Dendritic cell treated with granulocyte-macrophage colony-stimulating factor and Interleukin-4, amounts not matched to agents 40 ng/mL and 50 ng/mL, for 4 days (primary cell): ENCODE measurements at regions not wholly inside any gene's neighbourhood (a gene's known extent, or its start where the extent isn't known, plus 50 kb on each side); places are given as distances from the start of the nearest gene placed in this dataset.
"Not testable (repeated sequence)": the region's sequence is repeated elsewhere in the genome, so short reads cannot be mapped to it uniquely, and the experiment has no call there.

ENCODE experiments used
- H3K27ac Mint-ChIP-seq: one replicate; pipeline ENCODE4 v1.8.0; 2022; ENCODE audit warnings: mild to moderate bottlenecking, mixed read lengths
- H3K27me3 Mint-ChIP-seq: one replicate; pipeline ENCODE4 v1.8.0; 2022; ENCODE audit warnings: mild to moderate bottlenecking, mixed read lengths
- H3K36me3 Mint-ChIP-seq: one replicate; pipeline ENCODE4 v1.8.0; 2022; ENCODE audit warnings: low read depth, mixed read lengths
- H3K4me1 Mint-ChIP-seq: one replicate; pipeline ENCODE4 v1.8.0; 2022; ENCODE audit warnings: low read depth, mixed read lengths
- H3K4me3 Mint-ChIP-seq: one replicate; pipeline ENCODE4 v1.8.0; 2022; ENCODE audit warnings: mild to moderate bottlenecking, moderate library complexity, mixed read lengths
- H3K9me3 Mint-ChIP-seq: one replicate; pipeline ENCODE4 v1.8.0; 2022; ENCODE audit warnings: mixed read lengths
- intact Hi-C: fragments of 100-400 bp; cut with micrococcal nuclease; formaldehyde crosslinking; loops from one replicate; pipeline ENCODE4 v1.15.0; 2022

DNA sequence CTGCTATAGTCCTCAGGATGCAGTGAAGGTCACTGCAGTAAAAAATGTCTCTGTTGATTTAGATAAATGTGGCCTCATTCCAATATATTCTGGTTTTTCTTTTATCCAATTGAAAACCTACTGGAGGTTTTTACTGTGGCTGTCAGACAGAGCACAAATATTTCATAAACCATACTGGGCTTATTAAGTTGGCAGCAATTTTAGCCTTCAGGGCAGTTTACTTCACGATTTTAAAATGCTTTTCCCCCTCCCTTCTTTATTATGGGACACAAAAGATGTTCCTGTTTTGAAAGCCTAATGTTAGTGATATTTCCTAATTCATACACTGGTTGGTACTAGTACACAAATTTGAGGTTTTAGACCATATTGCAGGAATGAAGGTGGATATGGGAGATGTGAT is 939.4 kb downstream of the C4orf33 start:
- Mint-ChIP-seq H3K36me3 (no peaks in the 10 kb centered on the region), H3K9me3 (peaks cover 8% of the 10 kb centered on the region), H3K4me3 (no peak overlapping the region), H3K27me3 (no peaks in the 10 kb centered on the region), H3K27ac (no peak overlapping the region), H3K4me1 (no peaks in the 10 kb centered on the region)
- intact Hi-C loops, result no loop called here

DNA sequence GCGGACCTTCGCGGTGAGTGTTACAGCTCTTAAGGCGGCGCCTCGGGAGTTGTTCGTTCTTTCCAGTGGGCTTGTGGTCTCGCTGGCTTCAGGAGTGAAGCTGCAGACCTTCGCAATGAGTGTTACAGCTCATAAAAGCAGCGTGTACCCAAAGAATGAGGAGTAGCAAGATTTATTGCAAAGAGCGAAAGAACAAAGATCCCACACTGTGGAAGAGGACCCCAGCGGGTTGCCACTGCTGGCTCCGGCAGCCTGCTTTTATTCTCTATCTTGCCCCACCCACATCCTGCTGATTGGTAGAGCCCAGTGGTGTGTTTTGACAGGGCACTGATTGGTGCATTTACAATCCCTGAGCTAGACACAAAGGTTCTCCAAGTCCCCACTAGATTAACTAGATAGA is 941.9 kb downstream of the C4orf33 start:
- H3K36me3 Mint-ChIP-seq, intact Hi-C loops, H3K27me3 Mint-ChIP-seq, H3K27ac Mint-ChIP-seq, H3K4me1 Mint-ChIP-seq, H3K9me3 Mint-ChIP-seq, H3K4me3 Mint-ChIP-seq: not testable (repeated sequence)

DNA sequence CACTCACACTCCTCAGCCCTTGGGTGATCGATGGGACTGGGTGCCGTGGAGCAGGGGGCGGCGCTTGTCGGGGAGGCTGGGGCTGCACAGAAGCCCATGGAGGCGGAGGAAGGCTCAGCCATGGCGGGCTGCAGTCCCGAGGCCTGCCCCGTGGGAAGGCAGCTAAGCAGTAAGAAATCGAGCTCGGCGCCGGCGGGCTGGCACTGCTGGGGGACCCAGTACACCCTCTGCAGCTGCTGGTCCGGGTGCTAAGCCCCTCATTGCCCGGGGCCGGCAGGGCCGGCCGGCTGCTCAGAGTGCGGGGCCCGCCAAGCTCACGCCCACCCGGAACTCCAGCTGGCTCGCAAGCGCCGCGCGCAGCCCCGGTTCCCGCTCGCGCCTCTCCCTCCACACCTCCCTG is 942.6 kb downstream of the C4orf33 start:
- H3K9me3 Mint-ChIP-seq, H3K27me3 Mint-ChIP-seq, intact Hi-C loops, H3K4me1 Mint-ChIP-seq, H3K36me3 Mint-ChIP-seq, H3K4me3 Mint-ChIP-seq, H3K27ac Mint-ChIP-seq: not testable (repeated sequence)

DNA sequence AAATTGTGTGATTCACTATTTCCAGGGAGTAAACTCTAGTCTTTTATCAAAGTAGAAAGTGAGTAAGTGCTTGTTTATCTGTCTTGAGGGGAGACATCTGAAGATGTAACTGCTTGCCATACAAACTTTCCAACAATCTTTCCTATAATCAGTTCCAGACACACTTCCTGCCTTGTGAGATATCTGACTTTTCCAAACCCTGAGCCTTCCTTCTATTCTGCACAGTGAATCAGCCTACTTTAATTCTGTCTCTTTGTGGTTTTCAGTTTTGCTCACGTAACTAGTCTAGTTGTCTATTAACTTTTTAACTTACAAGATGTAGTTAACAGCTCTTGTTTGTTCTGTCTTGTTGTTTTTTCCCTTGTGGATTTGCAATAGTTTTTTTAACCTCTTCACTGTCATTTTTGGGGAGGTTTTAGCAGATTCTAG is 947.8 kb downstream of the C4orf33 start:
- H3K36me3 Mint-ChIP-seq, result no peaks in the 10 kb centered on the region
- intact Hi-C loops, result no loop called here
- peaks cover 4% of the 10 kb centered on the region for H3K9me3 Mint-ChIP-seq
- H3K27me3 Mint-ChIP-seq, result no peaks in the 10 kb centered on the region
- no peak overlapping the region for H3K27ac Mint-ChIP-seq
- H3K4me3 Mint-ChIP-seq, result no peak overlapping the region
- H3K4me1 Mint-ChIP-seq, result no peaks in the 10 kb centered on the region

DNA sequence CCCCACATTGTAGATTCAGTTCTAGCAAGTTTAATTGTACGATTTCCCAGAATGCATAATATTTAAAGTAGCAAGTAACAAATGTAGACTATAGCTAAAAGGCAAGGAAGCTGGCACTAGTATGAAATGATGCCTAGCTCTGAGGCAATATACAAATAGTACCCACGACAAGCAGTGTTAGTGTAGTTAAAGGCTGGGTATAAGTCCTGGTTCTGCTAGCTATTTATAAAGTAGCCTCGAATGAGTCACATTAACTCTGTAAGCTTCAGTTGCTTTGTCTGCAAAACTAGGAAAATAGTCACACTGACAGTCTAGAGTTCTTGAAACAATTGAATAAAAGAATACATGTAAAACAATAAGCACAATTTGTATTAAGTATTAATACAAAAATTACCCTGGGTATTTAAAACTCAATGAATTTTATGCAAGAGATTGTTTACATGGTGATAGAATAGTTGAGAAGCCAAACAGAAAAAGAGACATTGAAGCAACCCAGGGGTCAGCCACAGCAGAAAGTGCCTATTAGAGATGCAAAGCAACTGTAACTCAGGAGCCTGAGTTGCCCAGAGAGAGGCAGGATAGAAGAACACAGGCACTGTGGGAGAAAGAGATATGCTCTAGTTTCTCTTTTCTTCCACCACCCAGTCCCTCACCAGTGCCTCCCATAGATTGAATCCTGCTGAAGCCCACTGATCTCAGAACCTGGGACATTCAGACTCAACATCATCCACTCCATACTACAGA is 949.0 kb downstream of the C4orf33 start:
- Mint-ChIP-seq H3K27me3 (no peaks in the 10 kb centered on the region), H3K4me3 (no peak overlapping the region)
- intact Hi-C loops, result no loop called here

DNA sequence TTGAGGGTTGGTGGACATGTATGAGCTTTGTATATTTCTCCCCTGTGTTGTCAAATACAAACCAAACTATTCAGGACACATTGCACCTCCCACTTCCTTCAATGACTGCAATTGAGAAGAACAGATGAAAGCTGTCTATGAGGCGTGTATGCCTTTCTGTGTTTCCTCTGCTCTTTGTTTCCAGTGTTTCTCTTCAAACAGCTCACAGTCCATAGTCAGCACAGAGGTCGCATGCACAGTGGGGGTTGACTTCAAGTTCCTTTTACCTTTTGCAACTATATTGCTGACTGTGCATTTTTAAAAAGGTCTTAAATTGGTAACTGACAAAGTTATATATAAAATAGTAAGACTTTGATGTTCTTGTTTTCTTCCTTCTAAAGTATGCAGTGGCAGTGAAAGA is 957.8 kb downstream of the C4orf33 start:
- peaks cover 41% of the 10 kb centered on the region for H3K9me3 Mint-ChIP-seq
- no peaks in the 10 kb centered on the region for H3K27me3 Mint-ChIP-seq
- no peaks in the 10 kb centered on the region for H3K4me1 Mint-ChIP-seq
- no peak overlapping the region for H3K4me3 Mint-ChIP-seq
- intact Hi-C loops, result no loop called here
- H3K27ac Mint-ChIP-seq, result no peak overlapping the region
- H3K36me3 Mint-ChIP-seq, result no peaks in the 10 kb centered on the region

More for the DNA sequence above, 949.0 kb downstream of the C4orf33 start:
- Mint-ChIP-seq H3K27ac (no peak overlapping the region), H3K4me1 (no peaks in the 10 kb centered on the region), H3K9me3 (peaks cover 9% of the 10 kb centered on the region), H3K36me3 (no peaks in the 10 kb centered on the region)

DNA sequence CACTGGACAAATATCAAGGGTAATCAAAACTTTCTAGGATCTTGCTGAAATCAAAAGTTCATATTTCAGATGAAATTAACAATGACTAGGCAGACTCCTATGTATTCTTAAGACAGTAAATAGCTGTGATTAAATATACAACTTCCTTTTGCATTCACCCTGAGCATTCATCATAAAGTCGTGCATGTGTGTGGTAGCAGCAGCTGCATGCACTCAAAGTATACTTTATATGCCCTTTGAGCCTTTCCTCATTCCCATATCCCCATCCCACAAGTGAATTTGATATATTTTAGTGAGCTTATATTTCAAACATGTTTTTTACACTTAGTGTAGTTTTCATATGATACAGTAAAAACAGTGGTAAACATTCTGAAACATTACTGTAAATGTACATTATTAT is 959.0 kb downstream of the C4orf33 start:
- Mint-ChIP-seq H3K27ac (no peak overlapping the region), H3K4me3 (no peak overlapping the region), H3K4me1 (no peaks in the 10 kb centered on the region), H3K27me3 (no peaks in the 10 kb centered on the region), H3K9me3 (peaks cover 36% of the 10 kb centered on the region), H3K36me3 (no peaks in the 10 kb centered on the region)
- intact Hi-C loops, result no loop called here

DNA sequence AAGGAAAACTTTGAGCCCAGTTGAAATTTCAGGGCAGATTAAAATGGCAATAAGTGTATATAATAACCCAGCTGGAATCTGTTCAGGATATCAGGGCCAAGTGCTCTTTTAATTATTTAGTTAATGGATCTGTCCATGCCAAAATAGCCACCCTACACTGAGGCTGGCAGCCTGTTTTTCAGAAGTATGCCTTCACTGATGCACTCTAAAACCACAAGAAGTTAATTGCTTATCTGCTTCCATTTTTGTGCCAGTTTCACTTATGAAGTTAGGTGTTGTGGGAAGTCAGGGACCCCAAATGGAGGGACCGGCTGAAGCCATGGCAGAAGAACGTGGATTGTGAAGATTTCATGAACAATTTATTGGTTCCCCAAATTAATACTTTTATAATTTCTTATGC is 960.3 kb downstream of the C4orf33 start:
- no peaks in the 10 kb centered on the region for H3K4me1 Mint-ChIP-seq
- H3K4me3 Mint-ChIP-seq, result no peak overlapping the region
- H3K36me3 Mint-ChIP-seq, result no peaks in the 10 kb centered on the region
- peaks cover 22% of the 10 kb centered on the region for H3K9me3 Mint-ChIP-seq
- H3K27me3 Mint-ChIP-seq, result no peaks in the 10 kb centered on the region
- intact Hi-C loops, result no loop called here
- H3K27ac Mint-ChIP-seq, result no peak overlapping the region

DNA sequence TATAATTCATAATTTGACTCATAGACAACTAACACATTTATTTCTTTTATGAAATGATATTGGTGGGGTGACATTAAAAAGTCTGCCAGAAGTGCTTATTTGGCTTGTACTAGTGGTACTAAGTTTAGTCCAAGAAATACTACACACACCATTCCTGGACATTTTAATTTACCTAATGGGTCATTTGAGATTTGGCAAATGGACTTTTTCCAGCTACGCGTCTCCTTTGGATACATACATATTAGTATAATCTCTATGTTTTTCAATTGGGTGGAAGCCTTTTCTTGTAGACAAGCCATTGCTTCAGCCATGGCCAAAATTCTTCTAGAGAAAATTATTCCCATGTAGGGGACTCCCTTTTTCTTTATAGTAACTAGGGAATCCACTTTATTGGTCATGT is 968.5 kb downstream of the C4orf33 start:
- no peaks in the 10 kb centered on the region for H3K36me3 Mint-ChIP-seq
- H3K9me3 Mint-ChIP-seq, result no peaks in the 10 kb centered on the region
- no peaks in the 10 kb centered on the region for H3K4me1 Mint-ChIP-seq
- no peak overlapping the region for H3K27ac Mint-ChIP-seq
- no peaks in the 10 kb centered on the region for H3K27me3 Mint-ChIP-seq
- no peak overlapping the region for H3K4me3 Mint-ChIP-seq
- intact Hi-C loops, result no loop called here

DNA sequence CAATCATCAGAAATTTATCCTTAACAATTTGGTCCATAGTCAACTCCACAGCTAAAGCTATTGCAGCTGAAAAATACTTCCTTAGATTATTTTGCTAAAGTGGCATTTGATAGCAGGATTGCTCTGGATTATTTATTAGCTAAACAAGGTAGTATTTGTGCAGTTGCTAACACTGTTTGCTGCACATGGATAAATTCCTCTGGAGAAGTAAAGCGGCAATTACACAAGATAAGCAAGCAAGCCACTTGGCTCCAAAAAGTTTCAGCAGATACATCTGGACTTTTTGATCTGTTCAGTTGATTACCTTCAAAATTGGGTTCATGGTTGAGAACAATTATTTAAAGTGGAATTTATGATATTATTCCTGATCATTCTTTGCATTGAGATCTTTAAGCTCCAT is 971.5 kb downstream of the C4orf33 start:
- no peaks in the 10 kb centered on the region for H3K27me3 Mint-ChIP-seq
- H3K4me3 Mint-ChIP-seq, result no peak overlapping the region
- intact Hi-C loops, result no loop called here

DNA sequence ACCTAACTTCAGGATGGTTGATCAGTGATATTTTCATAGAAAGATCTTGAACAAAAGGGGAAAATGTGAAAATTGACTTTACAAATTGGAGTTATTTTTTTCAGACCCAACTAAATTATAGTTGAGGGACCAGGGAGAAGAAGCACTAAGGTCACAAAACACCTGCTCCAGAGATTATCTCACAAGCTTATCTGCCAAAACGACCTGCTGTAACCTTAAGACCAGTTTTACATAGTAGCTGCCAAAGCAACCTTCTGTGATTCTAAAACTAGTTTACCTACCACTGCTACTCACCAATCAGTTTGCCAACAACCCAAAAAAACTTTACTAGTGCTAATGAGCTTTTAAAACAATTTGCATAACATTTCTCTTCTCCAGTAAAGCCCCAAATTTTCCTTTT is 972.1 kb downstream of the C4orf33 start:
- H3K27ac Mint-ChIP-seq, result no peak overlapping the region
- H3K9me3 Mint-ChIP-seq, result no peaks in the 10 kb centered on the region
- no peak overlapping the region for H3K4me3 Mint-ChIP-seq
- no peaks in the 10 kb centered on the region for H3K27me3 Mint-ChIP-seq
- no peaks in the 10 kb centered on the region for H3K36me3 Mint-ChIP-seq
- H3K4me1 Mint-ChIP-seq, result no peaks in the 10 kb centered on the region
- intact Hi-C loops, result no loop called here

More for the DNA sequence above, 971.5 kb downstream of the C4orf33 start:
- no peak overlapping the region for H3K27ac Mint-ChIP-seq
- no peaks in the 10 kb centered on the region for H3K4me1 Mint-ChIP-seq
- H3K36me3 Mint-ChIP-seq, result no peaks in the 10 kb centered on the region
- H3K9me3 Mint-ChIP-seq, result no peaks in the 10 kb centered on the region

DNA sequence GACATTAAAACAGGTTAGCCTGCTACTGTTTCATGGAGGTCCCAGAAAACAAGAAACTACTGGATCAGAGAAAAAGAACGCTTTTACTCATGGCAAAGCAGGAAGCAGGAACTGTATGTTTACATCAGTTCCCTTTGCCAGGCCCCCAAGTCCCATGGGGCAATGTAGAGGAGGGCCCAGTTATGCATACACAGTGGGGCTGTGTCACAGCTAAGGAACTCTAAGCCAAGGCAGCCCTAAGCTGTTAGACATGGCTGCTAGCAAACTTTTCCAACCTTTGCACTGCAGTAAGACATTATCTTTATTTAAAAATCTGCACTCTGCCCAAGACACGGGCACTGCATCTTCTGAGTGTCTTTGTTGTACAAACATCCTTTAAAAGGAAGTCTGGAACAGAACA is 975.8 kb downstream of the C4orf33 start:
- H3K4me1 Mint-ChIP-seq, result no peaks in the 10 kb centered on the region
- H3K36me3 Mint-ChIP-seq, result no peaks in the 10 kb centered on the region
- no peak overlapping the region for H3K4me3 Mint-ChIP-seq
- no peaks in the 10 kb centered on the region for H3K27me3 Mint-ChIP-seq
- no peak overlapping the region for H3K27ac Mint-ChIP-seq
- peaks cover 7% of the 10 kb centered on the region for H3K9me3 Mint-ChIP-seq
- intact Hi-C loops, result no loop called here

DNA sequence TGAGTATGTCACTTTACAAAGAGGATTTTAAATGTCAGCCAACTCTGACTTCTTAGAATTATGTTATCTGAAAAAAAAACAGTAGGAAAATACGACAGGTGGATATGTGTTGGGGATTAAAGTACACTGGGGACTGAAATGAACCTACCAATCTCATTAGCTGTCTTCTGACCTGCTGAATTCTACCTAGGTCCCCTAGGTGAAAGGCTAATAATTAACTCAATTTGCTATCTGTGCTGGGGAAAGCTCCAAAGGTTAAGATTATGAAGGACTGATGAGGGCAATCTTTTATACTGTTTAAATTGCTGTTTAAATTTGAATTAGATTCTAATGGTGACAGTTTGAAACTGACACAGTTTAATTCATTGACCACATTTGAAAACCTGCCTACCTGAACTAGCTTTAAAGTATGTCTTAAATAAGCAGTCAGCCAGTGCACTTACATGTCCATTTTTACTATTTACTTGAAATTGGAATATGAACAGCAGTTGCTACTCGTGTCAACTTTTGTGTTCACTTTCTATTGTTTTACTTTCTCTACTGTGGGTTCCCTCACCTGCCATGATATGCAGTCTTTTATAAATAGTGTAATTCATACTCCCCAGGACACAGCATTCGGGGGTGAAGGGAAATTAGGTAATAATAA is 977.3 kb downstream of the C4orf33 start:
- Mint-ChIP-seq H3K9me3 (peaks cover 7% of the 10 kb centered on the region), H3K4me1 (no peaks in the 10 kb centered on the region), H3K27me3 (no peaks in the 10 kb centered on the region), H3K4me3 (no peak overlapping the region), H3K27ac (no peak overlapping the region), H3K36me3 (no peaks in the 10 kb centered on the region)
- intact Hi-C loops, result no loop called here

DNA sequence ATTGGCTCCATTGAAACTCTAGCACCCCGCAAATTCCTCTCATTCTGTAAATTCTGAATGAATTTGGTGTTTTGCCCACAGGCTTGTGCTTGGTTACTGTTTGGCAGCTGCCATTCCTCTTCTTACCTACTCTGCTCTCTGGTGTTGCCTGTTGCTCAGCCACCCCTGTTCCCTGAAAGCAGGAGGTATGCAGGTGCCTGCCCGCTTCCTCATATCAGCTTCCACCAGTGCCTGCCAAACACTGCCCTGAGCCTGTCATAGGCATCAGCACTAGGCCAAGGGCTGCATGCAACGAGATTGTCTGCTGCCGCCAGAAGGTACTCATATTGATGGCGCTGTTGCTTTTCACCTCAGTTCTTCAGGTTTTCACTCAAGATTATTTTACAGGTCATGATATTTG is 978.1 kb downstream of the C4orf33 start:
- H3K27me3 Mint-ChIP-seq, result no peaks in the 10 kb centered on the region
- no peaks in the 10 kb centered on the region for H3K36me3 Mint-ChIP-seq
- H3K9me3 Mint-ChIP-seq, result peaks cover 7% of the 10 kb centered on the region
- intact Hi-C loops, result no loop called here
- no peak overlapping the region for H3K27ac Mint-ChIP-seq
- H3K4me1 Mint-ChIP-seq, result no peaks in the 10 kb centered on the region
- H3K4me3 Mint-ChIP-seq, result no peak overlapping the region

DNA sequence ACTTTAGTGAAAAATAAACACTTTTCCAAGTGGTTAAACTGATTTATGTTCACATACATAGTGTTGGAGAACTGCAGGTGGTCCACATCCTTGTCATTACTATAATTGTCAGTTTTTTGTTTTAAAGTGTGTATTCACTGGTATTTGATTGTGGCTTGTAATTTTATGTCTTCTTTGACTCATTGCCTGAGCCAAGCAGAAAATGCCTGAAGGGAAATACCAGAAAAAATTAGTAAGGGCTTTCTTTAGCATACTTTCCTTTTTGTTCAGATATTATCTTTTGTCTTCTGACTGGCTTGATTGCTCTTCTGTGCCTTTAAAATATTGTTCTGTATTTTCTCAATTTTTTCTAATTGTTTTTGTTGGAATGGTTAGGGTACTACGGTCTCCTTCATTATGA is 981.3 kb downstream of the C4orf33 start:
- intact Hi-C loops, result no loop called here
- H3K4me1 Mint-ChIP-seq, result no peaks in the 10 kb centered on the region
- peaks cover 7% of the 10 kb centered on the region for H3K9me3 Mint-ChIP-seq
- H3K4me3 Mint-ChIP-seq, result no peak overlapping the region
- H3K27me3 Mint-ChIP-seq, result no peaks in the 10 kb centered on the region
- H3K27ac Mint-ChIP-seq, result no peak overlapping the region
- H3K36me3 Mint-ChIP-seq, result no peaks in the 10 kb centered on the region
